Thyroid gland (tissue), 4 donors: ENCODE measurements at regions not wholly inside any gene's neighbourhood (a gene's known extent, or its start where the extent isn't known, plus 50 kb on each side); places are given as distances from the start of the nearest gene placed in this dataset.

Experiments
- CTCF ChIP-seq, 6 experiments: fragments of 200-600 bp in 3 of 6; fragments of 450-650 bp in 3 of 6; sonication (generic) in 3 of 6; IDR thresholded peaks; one replicate each; pipeline ENCODE4 v1.5.1; 2016 to 2019; ENCODE audit warnings: antibody characterized with exemption in 6 of 6, mild to moderate bottlenecking in 2 of 6, inconsistent platforms in 1 of 6, moderate library complexity in 1 of 6
- POLR2A ChIP-seq, 2 donors: fragments of 450-650 bp; IDR thresholded peaks; one replicate each; pipeline ENCODE4 v1.6.1; 2017; ENCODE audit warnings: antibody characterized with exemption in 2 of 2, mild to moderate bottlenecking in 2 of 2, moderate library complexity in 1 of 2

GRCh38 chr14:48973151-48973550, 613.0 kb downstream of the RPS29 start:
- TF ChIP-seq CTCF (IDR thresholded peaks at IDR 0.05) (no peak), POLR2A (IDR thresholded peaks at IDR 0.05) (no peak)
